GM18951 (cell line): ENCODE measurements at regions not wholly inside any gene's neighbourhood (a gene's known extent, or its start where the extent isn't known, plus 50 kb on each side); places are given as distances from the start of the nearest gene placed in this dataset.
"Not testable (repeated sequence)": the region's sequence is repeated elsewhere in the genome, so short reads cannot be mapped to it uniquely, and the experiment has no call there.

Experiments used
- POLR2A ChIP-seq: IDR thresholded peaks from 4 replicates; pipeline ENCODE4 v1.6.1; 2011; ENCODE audit warnings: mild to moderate bottlenecking; ENCODE audit not compliant: insufficient read length, insufficient read depth; ENCODE audit errors: extremely low read depth
- in situ Hi-C: fragments of 300-500 bp; cut with MboI; formaldehyde crosslinking; loops from one replicate; pipeline ENCODE4 v1.12.0; 2022; ENCODE audit warnings: low sequenced_read_pairs, mixed read lengths, inconsistent platforms; ENCODE audit not compliant: unreplicated experiment

GRCh38 chr2:234708091-234708683, 211.3 kb upstream of the ARL4C start:
- in situ Hi-C loops = no loop called here
- TF ChIP-seq POLR2A = no peak

- TF ChIP-seq POLR2A = no peak
- in situ Hi-C loops = no loop called here
Measured at GRCh38 chr2:234706086-234706485, 209.2 kb upstream of the ARL4C start.

GRCh38 chr2:234705108-234705507, 208.2 kb upstream of the ARL4C start:
- no peak for TF ChIP-seq POLR2A
- in situ Hi-C loops = no loop called here

GRCh38 chr2:234703258-234703657, 206.4 kb upstream of the ARL4C start:
- in situ Hi-C loops = no loop called here
- TF ChIP-seq POLR2A = no peak

- in situ Hi-C loops = no loop called here
- no peak for TF ChIP-seq POLR2A
Measured at GRCh38 chr2:234702731-234703225, 205.9 kb upstream of the ARL4C start.

- TF ChIP-seq POLR2A = no peak
- in situ Hi-C loops = no loop called here
Measured at GRCh38 chr2:234701841-234702240, 205.0 kb upstream of the ARL4C start.

- in situ Hi-C loops = no loop called here
Measured at GRCh38 chr2:234701421-234701820, 204.5 kb upstream of the ARL4C start.

GRCh38 chr2:234699456-234699855, 202.6 kb upstream of the ARL4C start:
- in situ Hi-C loops = no loop called here
- TF ChIP-seq POLR2A = no peak

More at GRCh38 chr2:234701421-234701820, 204.5 kb upstream of the ARL4C start:
- TF ChIP-seq POLR2A = no peak

- in situ Hi-C loops = not testable (repeated sequence)
Measured at GRCh38 chr2:234697300-234697876, 200.5 kb upstream of the ARL4C start.

GRCh38 chr2:234695981-234696380, 199.1 kb upstream of the ARL4C start:
- TF ChIP-seq POLR2A = no peak
- in situ Hi-C loops = no loop called here

GRCh38 chr2:234694244-234695013, 197.5 kb upstream of the ARL4C start:
- no peak for TF ChIP-seq POLR2A
- in situ Hi-C loops = no loop called here

- in situ Hi-C loops = not testable (repeated sequence)
Measured at GRCh38 chr2:234693681-234694190, 196.9 kb upstream of the ARL4C start.

GRCh38 chr2:234693191-234693590, 196.3 kb upstream of the ARL4C start:
- in situ Hi-C loops = not testable (repeated sequence)
